Colonic mucosa (tissue), 4 donors: ENCODE measurements at regions not wholly inside any gene's neighbourhood (a gene's known extent, or its start where the extent isn't known, plus 50 kb on each side); places are given as distances from the start of the nearest gene placed in this dataset.

ENCODE experiments used
- DNase-seq: peaks from one replicate; pipeline ENCODE4 v3.0.0-alpha.2; 2020
- H3K27ac ChIP-seq: fragments of 200-600 bp; one replicate; pipeline ENCODE4 v1.8.0; 2021
- H3K27me3 ChIP-seq: fragments of 200-600 bp; one replicate; pipeline ENCODE4 v1.8.0; 2021
- H3K36me3 ChIP-seq: fragments of 200-600 bp; one replicate; pipeline ENCODE4 v1.8.0; 2021
- H3K4me1 ChIP-seq: fragments of 200-600 bp; one replicate; pipeline ENCODE4 v1.8.0; 2021; ENCODE audit warnings: mild to moderate bottlenecking
- H3K4me3 ChIP-seq: fragments of 200-600 bp; one replicate; pipeline ENCODE4 v1.8.0; 2021
- H3K9ac ChIP-seq, 2 donors: one replicate each; pipeline ENCODE4 v1.7.0; 2013; ENCODE audit warnings: control low read depth in 2 of 2, low read depth in 2 of 2, low read length in 2 of 2
- H3K9me3 ChIP-seq: fragments of 200-600 bp; one replicate; pipeline ENCODE4 v1.8.0; 2021
- intact Hi-C: fragments of 100-400 bp; cut with DNase I; formaldehyde crosslinking; loops from one replicate; pipeline ENCODE4 v1.14.1; 2022
- TF ChIP-seq, protein P1 (sequence below): fragments of 200-600 bp; IDR thresholded peaks from one replicate; pipeline ENCODE4 v1.8.0; 2022; ENCODE audit warnings: antibody characterized with exemption, mild to moderate bottlenecking
- donor health status: healthy.
- donor health status: DM: no; HTN: no; CAD: no.
- donor health status: DM: no; HTN: no; CAD: no.

GRCh38 chr7:52720856-52721255 lies 314.6 kb upstream of the POM121L12 start:
- intact Hi-C loops = no loop called here
- H3K27ac ChIP-seq = no peak overlapping the region
- no peak overlapping the region for H3K9ac ChIP-seq
- no peak overlapping the region for H3K4me3 ChIP-seq
- H3K36me3 ChIP-seq = no peaks in the 10 kb centered on the region
- H3K9me3 ChIP-seq = no peaks in the 10 kb centered on the region
- H3K4me1 ChIP-seq = no peaks in the 10 kb centered on the region
- TF ChIP-seq, protein P1, sequence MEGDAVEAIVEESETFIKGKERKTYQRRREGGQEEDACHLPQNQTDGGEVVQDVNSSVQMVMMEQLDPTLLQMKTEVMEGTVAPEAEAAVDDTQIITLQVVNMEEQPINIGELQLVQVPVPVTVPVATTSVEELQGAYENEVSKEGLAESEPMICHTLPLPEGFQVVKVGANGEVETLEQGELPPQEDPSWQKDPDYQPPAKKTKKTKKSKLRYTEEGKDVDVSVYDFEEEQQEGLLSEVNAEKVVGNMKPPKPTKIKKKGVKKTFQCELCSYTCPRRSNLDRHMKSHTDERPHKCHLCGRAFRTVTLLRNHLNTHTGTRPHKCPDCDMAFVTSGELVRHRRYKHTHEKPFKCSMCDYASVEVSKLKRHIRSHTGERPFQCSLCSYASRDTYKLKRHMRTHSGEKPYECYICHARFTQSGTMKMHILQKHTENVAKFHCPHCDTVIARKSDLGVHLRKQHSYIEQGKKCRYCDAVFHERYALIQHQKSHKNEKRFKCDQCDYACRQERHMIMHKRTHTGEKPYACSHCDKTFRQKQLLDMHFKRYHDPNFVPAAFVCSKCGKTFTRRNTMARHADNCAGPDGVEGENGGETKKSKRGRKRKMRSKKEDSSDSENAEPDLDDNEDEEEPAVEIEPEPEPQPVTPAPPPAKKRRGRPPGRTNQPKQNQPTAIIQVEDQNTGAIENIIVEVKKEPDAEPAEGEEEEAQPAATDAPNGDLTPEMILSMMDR = no peak
- no peaks in the 10 kb centered on the region for H3K27me3 ChIP-seq
- no peak for DNase-seq

GRCh38 chr7:52719677-52720076 lies 315.8 kb upstream of the POM121L12 start:
- Histone ChIP-seq H3K9ac (no peak overlapping the region), H3K9me3 (no peaks in the 10 kb centered on the region), H3K27ac (no peak overlapping the region), H3K36me3 (no peaks in the 10 kb centered on the region), H3K4me3 (no peak overlapping the region), H3K4me1 (no peaks in the 10 kb centered on the region), H3K27me3 (no peaks in the 10 kb centered on the region)
- intact Hi-C loops = no loop called here
- no peak for DNase-seq
- TF ChIP-seq, protein P1 = no peak

- TF ChIP-seq, protein P1 = no peak
- intact Hi-C loops = no loop called here
- H3K4me3 ChIP-seq = no peak overlapping the region
These were observed 319.7 kb upstream of the POM121L12 start for GRCh38 chr7:52715701-52716100.

GRCh38 chr7:52712938-52713337 lies 322.5 kb upstream of the POM121L12 start:
- no peak for DNase-seq
- intact Hi-C loops = no loop called here
- Histone ChIP-seq H3K27ac (no peak overlapping the region), H3K9ac (no peak overlapping the region), H3K4me1 (no peaks in the 10 kb centered on the region), H3K36me3 (no peaks in the 10 kb centered on the region), H3K4me3 (no peak overlapping the region), H3K9me3 (no peaks in the 10 kb centered on the region), H3K27me3 (no peaks in the 10 kb centered on the region)
- TF ChIP-seq, protein P1 = no peak

More at GRCh38 chr7:52715701-52716100, 319.7 kb upstream of the POM121L12 start:
- Histone ChIP-seq H3K4me1 (no peaks in the 10 kb centered on the region), H3K36me3 (no peaks in the 10 kb centered on the region), H3K9me3 (no peaks in the 10 kb centered on the region), H3K9ac (no peak overlapping the region), H3K27me3 (no peaks in the 10 kb centered on the region), H3K27ac (no peak overlapping the region)
- no peak for DNase-seq

DNA sequence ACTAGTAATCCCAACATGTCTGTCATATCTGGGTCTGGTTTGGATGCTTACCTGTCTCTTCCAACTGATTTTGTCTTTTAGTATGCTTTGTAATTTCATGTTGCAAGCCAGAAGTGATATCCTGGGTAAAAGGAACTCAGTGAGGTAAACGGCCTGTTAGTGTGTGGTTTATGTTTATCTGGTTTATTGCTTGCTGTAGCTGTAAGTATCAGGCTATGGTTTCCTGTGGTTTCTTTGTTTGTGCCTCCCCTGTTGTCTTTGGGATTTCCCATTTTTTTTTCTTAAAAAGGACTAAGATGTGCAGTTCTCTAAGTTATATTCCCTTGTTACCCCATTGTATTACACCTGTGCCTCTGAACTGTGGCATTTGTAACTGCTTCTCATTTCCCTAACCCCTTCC lies 323.5 kb upstream of the POM121L12 start:
- Histone ChIP-seq H3K9ac (no peak overlapping the region), H3K4me1 (no peaks in the 10 kb centered on the region), H3K27ac (no peak overlapping the region), H3K9me3 (no peaks in the 10 kb centered on the region), H3K4me3 (no peak overlapping the region), H3K36me3 (no peaks in the 10 kb centered on the region), H3K27me3 (no peaks in the 10 kb centered on the region)
- DNase-seq = no peak
- TF ChIP-seq, protein P1 = no peak
- intact Hi-C loops = no loop called here

DNA sequence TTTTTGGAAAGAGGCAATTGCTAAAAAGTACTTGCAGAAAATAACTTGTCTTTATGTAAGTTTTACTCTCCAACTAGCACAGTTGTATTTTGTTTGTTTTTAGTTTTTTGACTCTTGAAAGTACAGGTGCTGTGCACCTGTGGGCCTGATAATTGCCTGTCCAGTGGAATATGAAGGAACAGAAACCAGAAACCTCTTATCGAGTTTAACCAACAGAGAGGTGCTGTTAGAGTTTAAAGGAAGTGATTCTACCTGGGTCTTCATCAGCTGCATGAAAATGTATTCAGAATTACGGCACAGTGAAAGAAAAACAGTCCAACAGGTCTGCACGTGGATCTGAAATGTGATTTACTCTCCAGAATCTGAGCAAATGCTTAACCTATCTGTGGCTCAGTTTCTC lies 326.6 kb upstream of the POM121L12 start:
- Histone ChIP-seq H3K27me3 (no peaks in the 10 kb centered on the region), H3K4me3 (no peak overlapping the region), H3K27ac (no peak overlapping the region), H3K9me3 (no peaks in the 10 kb centered on the region), H3K36me3 (no peaks in the 10 kb centered on the region), H3K9ac (no peak overlapping the region), H3K4me1 (no peaks in the 10 kb centered on the region)
- TF ChIP-seq, protein P1 = no peak
- intact Hi-C loops = no loop called here
- DNase-seq = no peak
